Mucosa of descending colon (tissue), 3 donors: ENCODE measurements at regions not wholly inside any gene's neighbourhood (a gene's known extent, or its start where the extent isn't known, plus 50 kb on each side); places are given as distances from the start of the nearest gene placed in this dataset.

Source experiments
- ATAC-seq: fragments of 200-7000 bp; cut with Tn5 transposase; one replicate; pipeline ENCODE4 v1.9.1; 2020; ENCODE audit warnings: mild to moderate bottlenecking, moderate library complexity
- DNase-seq, 3 donors: peaks; one replicate each; pipeline ENCODE4 v3.0.0-alpha.2; 2020
- H3K36me3 ChIP-seq: fragments of 200-600 bp; one replicate; pipeline ENCODE4 v1.8.0; 2021; ENCODE audit warnings: low read depth, mild to moderate bottlenecking
- H3K4me1 ChIP-seq: fragments of 200-600 bp; one replicate; pipeline ENCODE4 v1.8.0; 2021; ENCODE audit warnings: low read depth, mild to moderate bottlenecking
- H3K4me3 ChIP-seq: fragments of 200-600 bp; one replicate; pipeline ENCODE4 v1.8.0; 2021; ENCODE audit warnings: mild to moderate bottlenecking
- H3K9me3 ChIP-seq: fragments of 200-600 bp; one replicate; pipeline ENCODE4 v1.8.0; 2021; ENCODE audit warnings: mild to moderate bottlenecking
- CTCF ChIP-seq: fragments of 200-600 bp; IDR thresholded peaks from one replicate; pipeline ENCODE4 v1.8.0; 2022; ENCODE audit warnings: antibody characterized with exemption, mild to moderate bottlenecking
- intact Hi-C, 2 donors: fragments of 100-400 bp; cut with DNase I in 1 of 2; cut with micrococcal nuclease in 1 of 2; formaldehyde crosslinking; loops; one replicate each; pipeline versions ENCODE4 v1.11.0 to v1.11.1; 2022; cut with DNase I, micrococcal nuclease
- donor health status: DM: no; HTN: no; CAD: no; lungs with moderate emphysema.
- donor health status: DM: no; HTN: no; CAD: no.
- donor health status: DM: no; HTN: yes; CAD: no.

DNA sequence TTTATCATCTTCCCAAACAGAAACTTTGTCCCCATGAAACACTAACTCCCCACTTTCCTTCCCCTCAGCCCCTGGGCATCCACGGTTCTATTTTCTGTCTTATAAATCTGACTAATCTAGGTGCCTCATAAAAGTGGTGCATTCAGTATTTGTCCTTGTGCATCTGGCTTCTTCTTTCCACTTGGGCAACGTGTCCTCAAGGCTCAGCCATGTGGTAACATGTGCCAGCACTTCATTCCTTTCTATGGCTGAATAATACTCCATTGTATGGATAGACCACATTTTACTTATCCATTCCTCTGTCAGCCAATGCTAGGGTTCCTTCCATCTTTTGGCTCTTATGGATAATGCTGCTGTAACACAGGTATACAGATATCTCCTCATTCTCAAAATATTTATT is 305.0 kb upstream of the RUNX1 start:
- intact Hi-C loops: no loop called here
- Histone ChIP-seq H3K9me3 (no peaks in the 10 kb centered on the region), H3K36me3 (no peaks in the 10 kb centered on the region), H3K4me3 (no peak overlapping the region), H3K4me1 (no peaks in the 10 kb centered on the region)
- no peak for TF ChIP-seq CTCF
- ATAC-seq: no peak
- DNase-seq: no peak

DNA sequence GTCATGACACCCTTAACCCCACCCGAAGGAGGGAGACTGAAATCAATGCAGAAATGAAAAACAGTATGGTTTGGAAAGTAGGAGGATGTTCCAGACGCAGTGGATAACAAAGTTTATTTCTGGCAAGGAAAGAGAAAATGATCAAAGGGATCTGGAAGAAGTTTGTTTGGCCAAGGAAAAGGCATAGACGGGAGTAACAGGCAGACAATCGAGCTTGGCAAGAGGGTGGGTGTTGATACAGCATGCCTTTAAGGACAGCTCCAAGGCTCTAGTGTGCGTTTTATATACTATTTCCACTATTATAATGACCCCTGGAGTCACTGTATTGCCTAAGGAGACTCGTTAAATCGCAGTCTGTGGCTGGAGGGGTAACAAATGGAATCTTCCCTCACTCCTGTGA is 303.7 kb upstream of the RUNX1 start:
- Histone ChIP-seq H3K36me3 (no peaks in the 10 kb centered on the region), H3K4me3 (no peak overlapping the region), H3K9me3 (no peaks in the 10 kb centered on the region), H3K4me1 (no peaks in the 10 kb centered on the region)
- TF ChIP-seq CTCF: no peak
- no peak for DNase-seq
- ATAC-seq: no peak
- intact Hi-C loops: no loop called here

GRCh38 chr21:35352066-35352770 is 303.1 kb upstream of the RUNX1 start:
- no peaks in the 10 kb centered on the region for H3K9me3 ChIP-seq
- no peaks in the 10 kb centered on the region for H3K4me1 ChIP-seq
- TF ChIP-seq CTCF: no peak
- ATAC-seq (no peak), DNase-seq (no peak)
- no peak overlapping the region for H3K4me3 ChIP-seq
- H3K36me3 ChIP-seq: no peaks in the 10 kb centered on the region
- intact Hi-C loops: no loop called here

DNA sequence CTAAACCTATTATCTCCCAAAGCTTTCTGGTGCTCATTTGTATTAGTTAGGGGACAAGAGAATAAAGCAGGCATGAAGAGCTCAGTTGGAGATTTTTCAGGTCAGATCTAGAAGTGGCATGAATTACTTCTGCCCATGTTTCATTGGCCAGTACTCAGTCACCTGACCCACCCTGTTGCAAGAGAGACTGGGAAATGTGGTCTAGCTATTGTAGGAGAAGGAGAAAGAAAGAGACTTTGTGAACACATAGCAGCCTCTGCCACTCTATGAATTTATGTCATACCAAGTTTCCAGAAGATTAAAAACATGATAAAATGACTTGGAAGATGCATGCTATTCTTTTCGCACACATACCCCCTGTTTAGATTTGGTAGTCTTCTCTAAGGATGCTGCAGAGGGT is 302.3 kb upstream of the RUNX1 start:
- no peak for ATAC-seq
- no peaks in the 10 kb centered on the region for H3K36me3 ChIP-seq
- no peaks in the 10 kb centered on the region for H3K4me1 ChIP-seq
- no peak for TF ChIP-seq CTCF
- no peaks in the 10 kb centered on the region for H3K9me3 ChIP-seq
- no peak for DNase-seq
- intact Hi-C loops: no loop called here
- H3K4me3 ChIP-seq: no peak overlapping the region

DNA sequence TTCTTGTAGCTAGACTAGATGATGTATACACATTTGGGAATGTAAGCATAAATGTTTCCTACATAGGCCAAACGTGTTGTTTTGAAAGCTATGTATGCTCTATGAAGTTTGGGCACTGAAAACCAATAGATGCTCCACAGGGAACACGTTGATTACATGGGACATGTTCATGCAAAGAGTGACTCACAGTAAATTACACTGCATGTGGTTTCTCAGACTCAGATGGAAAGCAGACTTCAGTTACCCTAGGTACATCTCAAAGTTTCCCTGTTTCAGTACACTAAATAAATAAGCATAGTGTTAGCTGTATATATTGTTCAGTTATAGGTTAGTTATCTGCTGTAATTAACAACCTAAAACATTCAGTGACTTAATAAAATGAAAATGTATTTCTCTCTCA is 301.9 kb upstream of the RUNX1 start:
- DNase-seq: no peak
- TF ChIP-seq CTCF: no peak
- Histone ChIP-seq H3K9me3 (no peaks in the 10 kb centered on the region), H3K36me3 (no peaks in the 10 kb centered on the region), H3K4me1 (no peaks in the 10 kb centered on the region), H3K4me3 (no peak overlapping the region)
- intact Hi-C loops: no loop called here
- ATAC-seq: no peak
